ENCODE measurements at regions not wholly inside any gene's neighbourhood (a gene's known extent, or its start where the extent isn't known, plus 50 kb on each side); places are given as distances from the start of the nearest gene placed in this dataset.

DNA sequence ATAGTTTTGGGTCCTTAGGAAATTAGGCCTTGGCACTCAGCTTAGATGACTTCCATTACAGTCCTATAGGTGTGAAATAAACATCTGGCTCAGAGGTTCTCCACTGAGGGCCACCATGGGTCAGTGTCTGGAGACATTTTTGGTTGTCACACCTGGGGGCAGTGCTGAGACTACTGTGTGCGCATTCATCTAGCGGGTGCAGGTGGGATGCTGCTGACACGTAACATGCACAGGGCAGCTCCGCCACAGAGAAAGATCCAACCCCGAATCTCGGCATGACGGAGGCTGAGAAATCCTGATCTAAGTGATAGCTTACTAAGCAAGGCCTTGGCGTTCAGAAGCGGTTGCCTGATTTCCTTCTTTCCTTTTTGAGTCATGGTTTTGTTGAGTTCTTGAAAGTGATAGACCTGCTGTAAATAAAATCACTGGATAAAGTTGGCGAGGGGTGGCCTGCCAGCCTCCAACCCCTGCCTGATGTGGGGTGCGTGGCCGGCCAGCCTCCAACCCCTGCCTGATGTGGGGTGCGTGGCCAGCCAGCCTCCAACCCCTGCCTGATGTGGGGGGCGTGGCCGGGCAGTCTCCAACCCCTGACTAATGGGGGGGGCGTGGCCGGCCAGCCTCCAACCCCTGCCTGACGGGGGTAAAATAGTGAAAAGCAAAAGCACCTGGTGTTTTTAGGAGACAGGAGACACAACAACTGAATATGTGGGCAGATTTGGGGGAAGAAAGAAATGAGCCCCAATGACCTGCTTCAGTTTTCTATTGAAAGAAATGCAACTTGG is 158.1 kb downstream of the CDH26 start:
- TF ChIP-seq, protein P1, sequence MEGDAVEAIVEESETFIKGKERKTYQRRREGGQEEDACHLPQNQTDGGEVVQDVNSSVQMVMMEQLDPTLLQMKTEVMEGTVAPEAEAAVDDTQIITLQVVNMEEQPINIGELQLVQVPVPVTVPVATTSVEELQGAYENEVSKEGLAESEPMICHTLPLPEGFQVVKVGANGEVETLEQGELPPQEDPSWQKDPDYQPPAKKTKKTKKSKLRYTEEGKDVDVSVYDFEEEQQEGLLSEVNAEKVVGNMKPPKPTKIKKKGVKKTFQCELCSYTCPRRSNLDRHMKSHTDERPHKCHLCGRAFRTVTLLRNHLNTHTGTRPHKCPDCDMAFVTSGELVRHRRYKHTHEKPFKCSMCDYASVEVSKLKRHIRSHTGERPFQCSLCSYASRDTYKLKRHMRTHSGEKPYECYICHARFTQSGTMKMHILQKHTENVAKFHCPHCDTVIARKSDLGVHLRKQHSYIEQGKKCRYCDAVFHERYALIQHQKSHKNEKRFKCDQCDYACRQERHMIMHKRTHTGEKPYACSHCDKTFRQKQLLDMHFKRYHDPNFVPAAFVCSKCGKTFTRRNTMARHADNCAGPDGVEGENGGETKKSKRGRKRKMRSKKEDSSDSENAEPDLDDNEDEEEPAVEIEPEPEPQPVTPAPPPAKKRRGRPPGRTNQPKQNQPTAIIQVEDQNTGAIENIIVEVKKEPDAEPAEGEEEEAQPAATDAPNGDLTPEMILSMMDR (conservative IDR thresholded peaks at IDR 0.05): no peak
- TF ChIP-seq ZFX (IDR thresholded peaks at IDR 0.05): no peak
